ENCODE measurements at regions not wholly inside any gene's neighbourhood (a gene's known extent, or its start where the extent isn't known, plus 50 kb on each side); places are given as distances from the start of the nearest gene placed in this dataset.
"Not testable (repeated sequence)": the region's sequence is repeated elsewhere in the genome, so short reads cannot be mapped to it uniquely, and the experiment has no call there.

DNA sequence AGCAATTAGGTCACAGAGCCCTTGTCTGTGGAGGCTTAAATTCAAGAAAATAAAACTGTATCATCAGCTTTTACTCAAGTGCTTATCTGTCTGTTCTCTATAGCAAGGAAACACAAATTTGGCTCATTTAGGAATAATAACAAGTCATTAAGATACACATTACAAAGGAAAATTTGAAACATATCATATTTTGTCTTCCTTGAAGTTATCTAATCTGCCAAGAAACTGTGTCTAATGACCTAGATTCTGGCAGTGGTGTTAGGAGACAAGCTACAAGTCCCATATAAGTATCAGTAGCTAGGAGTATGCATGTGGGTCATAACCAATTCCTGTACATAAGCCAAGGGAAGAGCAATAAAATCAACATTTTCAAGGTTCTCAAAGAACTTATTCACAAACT, 108.2 kb upstream of the SETMAR start:
- no peak overlapping the region for H3K9ac ChIP-seq (ENCODE audit: low read length)
- no peaks in the 10 kb centered on the region for H3K4me1 ChIP-seq (ENCODE audit: control insufficient read depth, insufficient read depth, low read length)
- peaks cover 15% of the 10 kb centered on the region for H3K9me3 ChIP-seq (ENCODE audit: control insufficient read depth, insufficient read depth, low read depth, low read length)
- no peaks in the 10 kb centered on the region for H3K36me3 ChIP-seq (ENCODE audit: control insufficient read depth, insufficient read depth, low read length)
- no peaks in the 10 kb centered on the region for H3K27me3 ChIP-seq (ENCODE audit: control insufficient read depth, insufficient read depth, low read length)
- H3K27ac ChIP-seq (ENCODE audit: low read depth, low read length): no peak overlapping the region
- no peak overlapping the region for H3K4me3 ChIP-seq (ENCODE audit: low read depth, low read length)

DNA sequence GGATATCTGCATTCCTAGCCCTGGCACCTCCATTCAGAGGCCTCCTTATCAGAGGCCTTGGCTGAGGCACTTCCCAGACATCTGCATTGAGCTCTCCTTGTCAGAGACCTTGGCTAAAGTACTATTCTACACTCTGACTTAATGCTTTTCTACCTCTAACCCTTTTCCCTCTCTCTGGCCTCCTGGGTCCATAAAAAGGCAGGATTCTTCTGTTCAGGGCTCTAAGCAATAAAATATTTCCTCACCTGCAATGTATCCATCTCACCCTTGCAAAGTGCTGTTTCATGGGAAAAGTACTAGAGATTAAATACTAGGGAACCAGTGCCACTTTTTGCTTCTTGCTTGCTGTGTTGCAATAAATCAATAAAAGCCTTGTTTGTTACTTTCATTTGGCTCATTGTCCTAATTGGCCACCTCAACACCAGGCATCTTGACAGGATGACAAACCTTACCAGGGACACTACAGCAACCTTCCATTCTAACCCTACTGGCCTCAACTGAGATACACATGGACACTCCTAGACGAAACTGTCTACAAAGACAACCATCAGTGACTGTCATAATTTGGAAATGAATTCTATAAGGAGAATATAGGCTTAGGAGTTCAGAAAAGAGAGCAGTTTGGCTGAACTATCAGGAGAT, 106.5 kb upstream of the SETMAR start:
- H3K27ac ChIP-seq (ENCODE audit: low read depth, low read length): no peak overlapping the region

DNA sequence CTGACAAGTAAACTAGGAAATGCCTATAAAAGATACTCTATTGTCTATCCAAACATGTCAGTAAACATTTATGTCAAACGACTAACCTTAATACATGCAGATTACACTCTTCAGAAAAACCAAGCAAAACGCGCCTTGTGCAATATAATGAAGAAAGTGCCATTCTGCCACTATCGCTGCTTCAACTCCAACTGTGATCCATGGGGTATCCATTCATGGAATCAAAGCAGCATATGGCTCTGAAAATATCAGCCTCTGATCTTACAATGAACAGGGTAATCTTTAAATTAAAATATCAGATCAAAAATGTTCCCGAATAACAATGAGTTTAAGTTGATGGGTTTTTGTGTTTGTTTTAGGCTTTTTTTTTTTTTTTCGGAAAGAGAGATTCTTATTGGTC, 105.5 kb upstream of the SETMAR start:
- Histone ChIP-seq H3K36me3 (ENCODE audit: control insufficient read depth, insufficient read depth, low read length) (no peaks in the 10 kb centered on the region), H3K4me1 (ENCODE audit: control insufficient read depth, insufficient read depth, low read length) (no peaks in the 10 kb centered on the region), H3K27ac (ENCODE audit: low read depth, low read length) (no peak overlapping the region), H3K9ac (ENCODE audit: low read length) (no peak overlapping the region), H3K9me3 (ENCODE audit: control insufficient read depth, insufficient read depth, low read depth, low read length) (peaks cover 8% of the 10 kb centered on the region), H3K27me3 (ENCODE audit: control insufficient read depth, insufficient read depth, low read length) (no peaks in the 10 kb centered on the region), H3K4me3 (ENCODE audit: low read depth, low read length) (no peak overlapping the region)

More for the DNA sequence above, 106.5 kb upstream of the SETMAR start:
- Histone ChIP-seq H3K9ac (ENCODE audit: low read length) (no peak overlapping the region), H3K4me1 (ENCODE audit: control insufficient read depth, insufficient read depth, low read length) (no peaks in the 10 kb centered on the region), H3K9me3 (ENCODE audit: control insufficient read depth, insufficient read depth, low read depth, low read length) (peaks cover 14% of the 10 kb centered on the region), H3K4me3 (ENCODE audit: low read depth, low read length) (no peak overlapping the region), H3K27me3 (ENCODE audit: control insufficient read depth, insufficient read depth, low read length) (no peaks in the 10 kb centered on the region), H3K36me3 (ENCODE audit: control insufficient read depth, insufficient read depth, low read length) (no peaks in the 10 kb centered on the region)

GRCh38 chr3:4198491-4198890, 104.7 kb upstream of the SETMAR start:
- Histone ChIP-seq H3K27ac (ENCODE audit: low read depth, low read length) (no peak overlapping the region), H3K4me3 (ENCODE audit: low read depth, low read length) (no peak overlapping the region), H3K27me3 (ENCODE audit: control insufficient read depth, insufficient read depth, low read length) (no peaks in the 10 kb centered on the region), H3K9ac (ENCODE audit: low read length) (no peak overlapping the region), H3K36me3 (ENCODE audit: control insufficient read depth, insufficient read depth, low read length) (no peaks in the 10 kb centered on the region), H3K9me3 (ENCODE audit: control insufficient read depth, insufficient read depth, low read depth, low read length) (no peaks in the 10 kb centered on the region), H3K4me1 (ENCODE audit: control insufficient read depth, insufficient read depth, low read length) (no peaks in the 10 kb centered on the region)

DNA sequence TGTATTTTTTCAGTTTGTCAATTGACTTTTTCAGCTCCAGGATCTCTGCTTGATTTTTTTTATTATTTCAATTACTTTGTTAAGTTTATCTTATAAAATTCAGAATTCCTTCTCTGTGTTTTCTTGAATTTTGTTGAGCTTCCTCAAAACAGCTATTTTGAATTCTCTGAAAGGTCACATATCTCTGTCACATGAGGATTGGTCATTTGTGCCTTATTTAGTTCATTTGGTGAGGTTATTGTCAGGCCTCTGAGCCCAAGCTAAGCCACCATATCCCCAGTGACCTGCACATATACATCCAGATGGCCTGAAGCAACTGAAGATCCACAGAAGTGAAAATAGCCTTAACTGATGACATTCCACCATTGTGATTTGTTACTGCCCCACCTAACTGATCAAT, 98.4 kb upstream of the SETMAR start:
- H3K9me3 ChIP-seq (ENCODE audit: control insufficient read depth, insufficient read depth, low read depth, low read length); H3K27me3 ChIP-seq (ENCODE audit: control insufficient read depth, insufficient read depth, low read length): not testable (repeated sequence)

DNA sequence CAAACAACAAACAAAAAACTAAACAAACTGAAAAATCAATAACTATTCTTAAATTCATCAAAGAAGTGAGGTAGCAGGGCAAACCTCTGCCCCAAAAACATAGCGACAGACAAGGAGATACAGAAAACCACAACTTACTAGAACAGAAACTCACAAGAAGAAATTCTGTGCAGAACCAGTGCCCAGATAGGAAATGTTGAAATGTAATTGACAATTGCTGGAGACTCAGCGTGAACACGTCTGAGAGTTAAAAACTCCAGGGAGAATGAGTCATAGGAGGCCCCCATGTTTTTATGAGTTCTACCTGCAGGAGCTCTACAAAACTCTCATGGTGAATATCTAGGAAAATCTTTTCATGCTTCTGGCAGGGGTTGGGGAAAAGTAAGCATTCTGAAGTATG, 95.5 kb upstream of the SETMAR start:
- no peaks in the 10 kb centered on the region for H3K4me1 ChIP-seq (ENCODE audit: control insufficient read depth, insufficient read depth, low read length)
- no peaks in the 10 kb centered on the region for H3K9me3 ChIP-seq (ENCODE audit: control insufficient read depth, insufficient read depth, low read depth, low read length)
- no peaks in the 10 kb centered on the region for H3K36me3 ChIP-seq (ENCODE audit: control insufficient read depth, insufficient read depth, low read length)
- no peaks in the 10 kb centered on the region for H3K27me3 ChIP-seq (ENCODE audit: control insufficient read depth, insufficient read depth, low read length)
- H3K4me3 ChIP-seq (ENCODE audit: low read depth, low read length): no peak overlapping the region
- H3K9ac ChIP-seq (ENCODE audit: low read length): no peak overlapping the region
- no peak overlapping the region for H3K27ac ChIP-seq (ENCODE audit: low read depth, low read length)

More for the DNA sequence above, 98.4 kb upstream of the SETMAR start:
- not testable (repeated sequence) for H3K4me3 ChIP-seq (ENCODE audit: low read depth, low read length); H3K4me1 ChIP-seq (ENCODE audit: control insufficient read depth, insufficient read depth, low read length); H3K36me3 ChIP-seq (ENCODE audit: control insufficient read depth, insufficient read depth, low read length); H3K27ac ChIP-seq (ENCODE audit: low read depth, low read length); H3K9ac ChIP-seq (ENCODE audit: low read length)

DNA sequence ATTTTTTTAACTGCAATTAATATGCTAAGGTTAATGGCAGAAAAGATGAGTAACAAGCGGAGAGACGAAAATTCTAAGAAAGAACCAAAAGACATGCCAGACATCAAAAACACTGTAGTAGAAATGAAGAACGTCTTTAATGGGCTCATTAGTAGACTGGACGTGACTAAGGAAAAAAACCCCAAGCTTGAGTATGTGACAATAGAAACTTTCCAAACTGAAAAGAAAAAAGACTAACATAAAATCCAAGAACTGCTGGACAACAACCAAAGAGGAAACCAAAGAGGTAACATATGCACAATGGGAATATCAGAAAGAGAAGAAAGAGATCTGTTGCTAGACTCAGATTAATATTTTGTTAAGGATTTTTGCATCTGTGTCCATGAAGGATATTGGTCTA, 94.6 kb upstream of the SETMAR start:
- Histone ChIP-seq H3K36me3 (ENCODE audit: control insufficient read depth, insufficient read depth, low read length) (no peaks in the 10 kb centered on the region), H3K27ac (ENCODE audit: low read depth, low read length) (no peak overlapping the region), H3K4me3 (ENCODE audit: low read depth, low read length) (no peak overlapping the region), H3K9ac (ENCODE audit: low read length) (no peak overlapping the region), H3K4me1 (ENCODE audit: control insufficient read depth, insufficient read depth, low read length) (no peaks in the 10 kb centered on the region), H3K27me3 (ENCODE audit: control insufficient read depth, insufficient read depth, low read length) (no peaks in the 10 kb centered on the region), H3K9me3 (ENCODE audit: control insufficient read depth, insufficient read depth, low read depth, low read length) (no peaks in the 10 kb centered on the region)

- Histone ChIP-seq H3K9ac (ENCODE audit: low read length) (no peak overlapping the region), H3K27ac (ENCODE audit: low read depth, low read length) (no peak overlapping the region), H3K9me3 (ENCODE audit: control insufficient read depth, insufficient read depth, low read depth, low read length) (no peaks in the 10 kb centered on the region), H3K4me3 (ENCODE audit: low read depth, low read length) (no peak overlapping the region), H3K27me3 (ENCODE audit: control insufficient read depth, insufficient read depth, low read length) (no peaks in the 10 kb centered on the region), H3K36me3 (ENCODE audit: control insufficient read depth, insufficient read depth, low read length) (no peaks in the 10 kb centered on the region), H3K4me1 (ENCODE audit: control insufficient read depth, insufficient read depth, low read length) (no peaks in the 10 kb centered on the region)
Measured at GRCh38 chr3:4211610-4212009, 91.6 kb upstream of the SETMAR start.

GRCh38 chr3:4213420-4213819, 89.7 kb upstream of the SETMAR start:
- not testable (repeated sequence) for H3K4me1 ChIP-seq (ENCODE audit: control insufficient read depth, insufficient read depth, low read length); H3K9me3 ChIP-seq (ENCODE audit: control insufficient read depth, insufficient read depth, low read depth, low read length); H3K27ac ChIP-seq (ENCODE audit: low read depth, low read length); H3K36me3 ChIP-seq (ENCODE audit: control insufficient read depth, insufficient read depth, low read length); H3K4me3 ChIP-seq (ENCODE audit: low read depth, low read length); H3K27me3 ChIP-seq (ENCODE audit: control insufficient read depth, insufficient read depth, low read length); H3K9ac ChIP-seq (ENCODE audit: low read length)

DNA sequence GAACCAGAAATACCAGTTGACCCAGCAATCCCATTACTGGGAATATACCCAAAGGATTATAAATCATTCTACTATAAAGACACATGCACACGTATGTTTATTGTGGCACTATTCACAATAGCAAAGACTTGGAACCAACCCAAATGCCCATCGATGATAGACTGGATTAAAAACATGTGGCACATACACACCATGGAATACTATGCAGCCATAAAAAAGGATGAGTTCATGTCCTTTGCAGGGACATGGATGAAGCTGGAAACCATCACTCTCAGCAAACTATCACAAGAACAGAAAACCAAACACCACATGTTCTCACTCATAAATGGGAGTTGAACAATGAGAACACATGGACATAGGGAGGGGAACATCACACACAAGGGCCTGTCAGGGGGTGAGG, 86.2 kb upstream of the SETMAR start:
- H3K36me3 ChIP-seq (ENCODE audit: control insufficient read depth, insufficient read depth, low read length); H3K4me3 ChIP-seq (ENCODE audit: low read depth, low read length); H3K4me1 ChIP-seq (ENCODE audit: control insufficient read depth, insufficient read depth, low read length); H3K9me3 ChIP-seq (ENCODE audit: control insufficient read depth, insufficient read depth, low read depth, low read length); H3K27ac ChIP-seq (ENCODE audit: low read depth, low read length); H3K27me3 ChIP-seq (ENCODE audit: control insufficient read depth, insufficient read depth, low read length); H3K9ac ChIP-seq (ENCODE audit: low read length): not testable (repeated sequence)

GRCh38 chr3:4218456-4219226, 84.5 kb upstream of the SETMAR start:
- H3K9ac ChIP-seq (ENCODE audit: low read length): no peak overlapping the region
- H3K27me3 ChIP-seq (ENCODE audit: control insufficient read depth, insufficient read depth, low read length): no peaks in the 10 kb centered on the region
- H3K36me3 ChIP-seq (ENCODE audit: control insufficient read depth, insufficient read depth, low read length): no peaks in the 10 kb centered on the region
- H3K27ac ChIP-seq (ENCODE audit: low read depth, low read length): no peak overlapping the region
- H3K9me3 ChIP-seq (ENCODE audit: control insufficient read depth, insufficient read depth, low read depth, low read length): no peaks in the 10 kb centered on the region
- no peak overlapping the region for H3K4me3 ChIP-seq (ENCODE audit: low read depth, low read length)
- no peaks in the 10 kb centered on the region for H3K4me1 ChIP-seq (ENCODE audit: control insufficient read depth, insufficient read depth, low read length)
